KG1 (cell line): ENCODE measurements at regions not wholly inside any gene's neighbourhood (a gene's known extent, or its start where the extent isn't known, plus 50 kb on each side); places are given as distances from the start of the nearest gene placed in this dataset.
"Not testable (repeated sequence)": the region's sequence is repeated elsewhere in the genome, so short reads cannot be mapped to it uniquely, and the experiment has no call there.

Experiments
- DNase-seq: peaks from one replicate; lab custom pipeline; 2025; lab: John Stamatoyannopoulos, UW

DNA sequence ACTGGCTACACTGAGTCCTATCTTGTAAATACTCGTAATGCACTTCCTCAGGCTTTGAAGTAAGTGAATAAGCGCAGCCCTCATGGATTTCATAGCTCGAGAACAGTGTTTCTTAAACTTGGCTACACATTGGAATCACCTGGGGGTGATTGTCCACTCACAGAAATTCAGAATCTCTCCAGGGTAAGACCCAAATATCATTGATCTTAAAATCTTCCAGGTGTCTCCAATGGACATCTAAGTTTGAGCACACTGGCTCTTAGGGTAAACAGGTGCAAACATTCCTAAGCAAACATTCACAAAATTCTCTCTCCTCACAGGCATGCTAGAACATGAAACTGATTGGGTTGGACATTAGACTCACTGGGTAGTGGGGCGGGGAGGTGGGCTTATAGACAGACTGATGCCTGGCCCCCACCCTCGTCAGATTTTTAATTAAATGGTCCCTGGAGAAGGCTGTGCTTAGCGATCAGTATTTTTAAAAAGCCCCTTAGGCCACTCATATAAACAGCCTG, 279.7 kb upstream of the TBL1XR1 start:
- no peak for DNase-seq

DNA sequence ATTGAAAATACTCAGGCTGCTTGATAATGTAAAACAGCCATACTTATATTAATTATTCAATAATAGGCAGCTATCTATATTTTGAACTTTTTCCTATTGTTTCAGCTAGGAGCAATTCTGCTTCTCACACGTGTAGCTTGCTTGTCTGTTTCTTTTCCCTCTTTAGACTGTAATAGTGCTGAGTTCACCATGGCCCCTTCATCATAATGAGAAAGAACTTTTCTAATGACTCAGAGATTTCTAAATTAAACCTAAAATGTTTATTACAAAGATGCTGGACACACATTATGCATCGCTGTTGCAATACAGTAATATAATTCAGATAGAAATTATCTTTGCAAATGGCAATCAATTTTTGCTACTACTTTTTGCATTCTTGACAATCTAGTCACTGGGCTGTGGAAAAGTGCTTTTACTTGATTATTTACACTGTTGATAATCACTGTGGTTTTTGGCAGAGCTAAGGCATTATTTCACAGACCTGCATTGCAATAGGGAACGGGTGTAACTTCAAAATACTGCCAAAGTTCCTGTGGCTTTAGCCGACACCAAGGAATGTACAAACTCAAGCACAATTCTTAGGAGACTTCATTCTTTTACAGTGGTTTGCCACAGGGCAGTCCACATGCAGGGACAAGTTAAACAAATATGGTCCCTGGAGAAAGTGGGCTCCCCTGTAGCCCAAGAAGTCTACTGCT, 281.0 kb upstream of the TBL1XR1 start:
- DNase-seq: no peak

GRCh38 chr3:177479630-177480029, 282.3 kb upstream of the TBL1XR1 start:
- no peak for DNase-seq

GRCh38 chr3:177481329-177481728, 284.0 kb upstream of the TBL1XR1 start:
- peak; percentile 17 for DNase-seq

- DNase-seq: no peak
These were observed 284.9 kb upstream of the TBL1XR1 start for GRCh38 chr3:177482048-177482691.

- no peak for DNase-seq
These were observed 286.1 kb upstream of the TBL1XR1 start for GRCh38 chr3:177483182-177483967.

GRCh38 chr3:177484206-177484605, 286.9 kb upstream of the TBL1XR1 start:
- no peak for DNase-seq

GRCh38 chr3:177484926-177485325, 287.6 kb upstream of the TBL1XR1 start:
- DNase-seq: no peak

GRCh38 chr3:177487635-177488186, 290.4 kb upstream of the TBL1XR1 start:
- DNase-seq: no peak

DNA sequence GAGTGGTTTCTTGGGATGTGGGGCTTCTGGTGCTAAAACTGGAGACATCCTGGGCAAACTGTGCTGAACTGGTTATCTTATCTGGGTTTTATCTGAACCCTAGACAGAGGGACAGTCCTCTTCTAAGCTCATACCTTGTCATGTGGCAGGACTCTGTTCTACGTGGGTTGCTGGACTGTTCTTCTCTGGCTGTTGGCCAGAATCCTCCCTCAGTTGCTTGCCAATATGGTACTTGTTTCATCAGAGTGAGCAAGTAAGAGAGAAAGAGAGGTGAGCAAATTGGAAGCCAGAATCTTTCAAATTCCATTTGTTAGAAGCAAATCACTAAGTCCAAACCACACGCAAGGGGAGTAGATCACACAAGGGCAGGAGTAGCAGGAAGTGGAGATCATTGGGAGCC, 291.5 kb upstream of the TBL1XR1 start:
- no peak for DNase-seq

DNA sequence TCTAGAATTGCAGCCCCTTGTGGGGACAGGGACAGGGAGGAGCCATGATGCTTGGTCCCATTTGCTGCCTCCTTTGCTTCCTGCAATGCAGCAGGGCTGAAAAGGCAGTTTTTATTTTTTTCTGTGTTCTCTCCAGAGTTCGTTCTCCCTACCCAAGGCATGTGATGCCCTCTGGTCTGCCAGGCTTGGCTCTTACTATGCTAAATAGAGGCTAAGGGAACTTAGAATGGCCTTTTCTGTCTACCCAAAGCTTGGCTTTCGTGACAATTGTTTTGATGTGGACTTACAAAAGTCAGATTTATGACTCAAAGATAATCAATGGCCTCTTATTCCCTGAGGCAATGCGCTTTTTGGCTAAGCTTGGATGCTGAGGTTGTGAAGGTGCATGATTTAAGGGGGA, 293.3 kb upstream of the TBL1XR1 start:
- no peak for DNase-seq

- no peak for DNase-seq
These were observed 294.2 kb upstream of the TBL1XR1 start for GRCh38 chr3:177491296-177492032.

DNA sequence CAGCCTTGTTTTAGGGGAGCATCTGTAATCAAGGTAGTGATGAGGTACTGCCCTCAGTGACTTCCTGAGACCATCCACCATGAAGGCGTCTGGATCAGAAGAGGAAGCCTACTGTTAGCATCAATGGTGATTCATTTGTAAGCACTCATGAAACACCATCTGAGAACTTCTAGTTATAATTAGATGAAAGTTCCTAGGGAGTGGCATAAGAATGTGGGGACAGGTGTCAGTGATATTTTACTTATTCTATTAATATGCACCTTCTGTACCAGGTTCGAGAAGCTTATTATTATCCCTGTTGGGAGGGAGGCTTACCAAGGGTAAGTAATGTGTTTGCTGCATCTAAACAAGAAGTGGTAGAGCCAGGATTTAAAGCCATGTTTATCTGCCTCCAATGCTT, 295.8 kb upstream of the TBL1XR1 start:
- DNase-seq: no peak

DNA sequence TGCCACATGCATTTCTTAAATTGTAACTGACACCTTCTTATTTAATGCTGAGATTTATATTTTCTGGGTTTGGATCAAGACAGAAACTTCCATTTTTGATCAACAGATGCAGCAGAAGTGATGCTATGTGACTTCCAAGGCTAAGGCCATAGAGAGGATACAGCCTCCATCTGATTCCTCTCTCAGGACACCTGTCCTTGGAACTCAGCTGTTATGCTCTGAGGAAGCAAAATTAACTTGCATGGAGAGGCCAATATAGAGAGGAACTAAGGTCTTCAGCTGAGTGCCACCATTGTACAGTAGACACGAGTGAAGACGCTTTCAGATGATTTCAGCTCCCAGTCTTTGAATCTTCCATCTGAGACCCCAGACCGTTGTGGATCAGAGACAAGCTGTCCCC, 296.9 kb upstream of the TBL1XR1 start:
- no peak for DNase-seq

- no peak for DNase-seq
These were observed 298.3 kb upstream of the TBL1XR1 start for GRCh38 chr3:177495566-177495965.

DNA sequence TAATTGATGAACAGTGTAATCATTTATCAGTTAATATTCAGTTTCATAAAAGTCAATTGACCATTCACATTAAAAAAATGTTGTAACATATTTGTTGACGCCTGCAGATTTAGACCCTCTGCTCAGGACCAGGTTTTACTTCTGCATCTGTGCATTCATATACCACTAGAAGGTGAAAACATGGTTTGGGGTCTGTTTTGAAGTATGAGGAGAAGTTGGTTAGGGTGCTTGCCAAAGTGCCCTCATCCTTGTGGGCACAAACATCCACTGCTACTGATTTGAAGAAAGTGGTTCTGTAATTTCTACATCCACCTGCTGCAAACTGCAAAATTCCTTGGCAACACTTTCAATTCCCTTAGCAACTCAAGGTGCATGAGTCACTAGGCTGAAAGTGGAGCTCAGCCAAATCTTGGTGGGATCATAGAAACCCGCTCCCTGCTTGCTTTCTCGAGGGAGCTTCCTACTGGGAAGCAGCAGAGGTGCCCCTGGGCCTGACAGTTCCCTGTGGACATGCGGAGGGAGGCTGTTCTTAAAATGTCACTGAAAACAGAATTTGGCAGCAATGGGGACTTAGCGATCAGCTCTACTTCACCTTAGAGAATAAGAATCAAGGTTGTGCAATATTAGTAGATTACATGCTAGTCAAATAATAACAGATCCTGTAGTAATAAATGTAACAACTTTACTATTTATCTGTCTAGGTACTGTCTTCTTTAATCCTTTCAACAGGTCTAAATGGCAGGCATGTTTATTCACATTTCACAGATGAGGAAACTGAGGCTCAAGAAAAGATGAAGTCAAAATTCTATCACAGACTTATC, 301.0 kb upstream of the TBL1XR1 start:
- DNase-seq: no peak

DNA sequence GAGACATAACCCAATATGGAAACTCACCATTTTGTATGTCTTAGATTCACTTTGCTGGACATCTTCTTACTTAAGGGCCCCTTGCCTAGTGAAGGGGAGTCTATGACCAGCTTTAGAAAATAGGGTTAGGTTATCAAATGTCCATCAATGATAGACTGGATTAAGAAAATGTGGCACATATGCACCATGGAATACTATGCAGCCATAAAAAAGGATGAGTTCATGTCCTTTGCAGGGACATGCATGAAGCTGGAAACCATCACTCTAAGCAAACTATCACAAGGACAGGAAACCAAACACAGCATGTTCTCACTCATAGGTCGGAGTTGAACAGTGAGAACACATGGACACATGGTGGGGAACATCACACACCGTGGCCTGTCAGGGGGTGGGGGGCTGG, 301.8 kb upstream of the TBL1XR1 start:
- not testable (repeated sequence) for DNase-seq

DNA sequence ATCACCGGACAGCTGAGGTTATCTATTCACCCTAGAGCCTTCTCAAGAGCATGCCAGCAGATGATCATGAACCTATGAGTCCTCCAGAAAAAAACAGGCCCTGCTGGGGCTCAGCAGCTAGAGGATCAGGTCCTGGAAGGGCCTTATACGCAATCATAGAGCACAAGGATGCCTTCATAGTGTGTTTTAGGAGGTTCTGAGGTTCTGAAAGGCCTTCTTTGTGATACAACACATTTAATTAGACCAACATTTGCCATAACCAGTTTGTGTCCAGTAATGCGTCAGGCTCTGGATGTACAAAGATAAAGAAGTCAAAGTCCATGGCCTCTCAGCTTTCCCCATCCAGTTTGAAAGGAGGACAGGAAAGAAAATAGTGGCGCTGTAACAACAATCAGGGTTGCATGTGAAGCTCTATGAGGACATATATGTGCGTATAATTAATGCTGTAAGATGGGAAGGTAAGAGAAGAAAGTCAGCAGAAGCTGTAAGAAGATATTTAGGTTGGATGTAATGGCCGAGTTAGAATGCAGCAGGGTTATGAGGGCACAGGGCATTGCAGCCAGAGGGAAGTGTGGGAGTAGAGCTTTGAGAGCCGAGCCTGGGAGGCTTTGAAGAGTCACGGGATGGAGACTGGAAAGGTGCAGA, 302.6 kb upstream of the TBL1XR1 start:
- no peak for DNase-seq

DNA sequence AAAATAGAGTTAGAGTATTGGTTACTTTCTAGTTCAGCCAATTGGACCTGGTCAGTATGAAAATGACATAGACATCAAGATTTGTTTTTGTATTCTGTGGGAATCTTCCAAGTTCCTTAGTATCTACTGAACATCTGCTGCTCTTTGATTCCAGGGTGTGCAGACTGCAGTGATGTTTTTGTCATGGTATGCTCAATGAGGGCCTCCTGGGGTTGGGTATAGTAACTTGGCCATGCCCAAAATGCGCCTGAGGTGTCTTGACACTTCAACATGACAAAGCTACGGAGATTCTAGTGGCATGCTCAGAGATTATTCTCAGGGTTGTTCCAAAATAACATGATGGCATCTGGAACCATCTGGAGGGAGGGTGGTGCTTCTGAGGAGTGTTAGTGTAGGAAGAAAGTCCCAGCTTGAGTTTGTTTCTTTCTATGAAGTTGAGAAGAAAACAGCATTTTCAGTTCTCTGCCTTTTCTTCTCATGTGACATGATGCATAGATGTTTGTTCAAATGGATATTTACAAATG, 313.5 kb upstream of the TBL1XR1 start:
- no peak for DNase-seq
